HG02642 (cell line): ENCODE measurements at regions not wholly inside any gene's neighbourhood (a gene's known extent, or its start where the extent isn't known, plus 50 kb on each side); places are given as distances from the start of the nearest gene placed in this dataset.
"Not testable (repeated sequence)": the region's sequence is repeated elsewhere in the genome, so short reads cannot be mapped to it uniquely, and the experiment has no call there.

Experiments
- ATAC-seq: cut with Tn5 transposase; IDR thresholded peaks from one replicate; pipeline ENCODE4 v1.9.1; 2021; ENCODE audit warnings: mild to moderate bottlenecking; ENCODE audit not compliant: unreplicated experiment, poor library complexity

DNA sequence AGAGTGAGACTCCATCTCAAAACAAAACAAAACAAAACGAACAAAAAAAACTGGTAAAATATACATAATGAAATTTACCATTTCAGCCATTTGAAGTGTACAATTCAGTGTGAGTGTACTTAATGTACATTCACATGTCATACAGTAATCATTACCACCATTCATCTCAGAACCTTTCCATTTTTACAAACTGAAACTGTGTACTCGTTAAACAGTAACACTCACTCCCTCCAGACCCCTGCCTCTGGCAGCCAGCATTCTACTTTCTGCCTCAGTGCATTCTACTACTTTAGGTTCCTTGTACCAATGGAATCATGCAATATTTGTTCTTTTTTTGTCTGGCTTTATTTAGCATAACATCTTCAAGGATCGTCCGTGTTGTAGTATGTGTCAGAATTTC, 87.5 kb upstream of the CRYM start:
- ATAC-seq, result not testable (repeated sequence)

DNA sequence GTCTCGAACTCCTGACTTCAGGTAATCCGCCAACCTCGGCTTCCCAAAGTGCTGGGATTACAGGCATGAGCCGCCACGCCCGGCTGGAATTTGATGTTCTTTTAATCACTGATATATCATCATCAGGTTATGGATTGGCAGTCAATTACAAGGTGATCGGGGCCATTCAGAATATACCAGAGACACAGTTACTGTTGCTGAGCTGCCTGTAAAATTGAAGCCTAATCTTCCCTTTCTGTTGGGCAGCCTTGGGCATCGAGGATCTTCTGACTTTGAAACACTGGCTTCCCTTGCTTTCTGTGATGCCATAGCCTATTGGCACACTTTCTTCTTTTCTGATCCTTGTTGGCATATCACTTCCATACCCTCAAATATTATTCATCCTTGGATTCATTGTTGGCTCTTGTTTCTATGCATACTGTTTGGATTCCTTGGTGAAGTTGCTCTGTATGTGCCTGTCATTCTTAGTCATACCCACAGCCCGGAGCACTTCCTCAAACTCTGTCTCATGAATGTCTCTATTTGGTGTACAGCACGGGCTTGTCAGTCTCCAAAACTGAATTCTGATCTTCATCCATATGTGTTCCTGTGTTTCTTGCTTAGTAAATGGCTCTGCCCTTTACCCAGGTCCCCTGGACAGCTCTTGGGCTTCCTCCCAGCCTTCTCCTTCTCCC, 85.6 kb upstream of the CRYM start:
- ATAC-seq, result not testable (repeated sequence)

DNA sequence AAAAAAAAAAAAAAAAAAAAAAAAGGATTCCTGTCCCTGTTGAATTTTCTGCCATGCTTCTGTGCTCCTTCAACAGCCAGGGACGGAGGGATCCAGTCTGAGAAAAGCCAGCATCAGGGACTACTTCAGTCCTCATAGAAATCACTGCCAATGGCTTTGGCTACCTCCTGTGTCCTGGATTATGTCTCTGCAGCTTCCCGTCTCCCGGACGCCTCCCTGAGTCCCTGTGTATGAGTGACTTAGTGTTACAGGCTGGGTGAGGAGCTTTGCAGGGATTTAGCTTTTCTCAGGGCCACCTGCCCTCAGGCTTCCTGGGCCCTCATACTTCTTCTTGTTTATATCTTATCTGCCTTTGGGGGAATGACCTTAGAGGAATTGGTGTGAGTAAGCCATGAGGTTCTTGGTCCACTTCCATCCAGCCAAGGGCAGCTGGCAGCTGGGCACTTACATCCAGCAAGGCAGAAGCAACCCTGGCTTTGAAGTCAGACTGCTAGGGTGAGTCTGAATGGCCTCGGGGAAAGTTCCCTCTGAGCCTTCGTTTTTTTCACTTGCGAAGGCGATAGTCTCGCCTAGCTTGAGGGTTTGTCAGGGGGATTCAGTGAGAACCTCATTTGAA, 83.6 kb upstream of the CRYM start:
- ATAC-seq, result not testable (repeated sequence)

DNA sequence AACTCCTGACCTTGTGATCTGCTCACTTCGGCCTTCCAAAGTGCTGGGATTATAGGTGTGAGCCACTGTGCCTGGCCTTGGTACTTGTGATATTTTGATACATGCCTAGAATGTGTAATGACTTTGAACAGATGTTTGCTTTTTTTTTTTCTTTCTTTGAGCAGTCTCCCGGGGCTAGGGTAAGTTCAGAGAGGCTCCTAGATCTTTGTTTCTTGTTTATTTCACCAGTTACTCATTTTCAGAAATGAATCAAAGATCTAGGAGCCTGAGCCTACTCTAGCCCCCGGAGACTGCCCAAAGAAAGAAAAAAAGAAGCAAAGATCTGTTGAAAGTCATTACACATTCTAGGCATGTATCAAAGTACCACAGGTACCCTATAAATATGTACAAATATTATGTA, 83.0 kb upstream of the CRYM start:
- ATAC-seq, result not testable (repeated sequence)

GRCh38 chr16:21359513-21359912, 81.4 kb upstream of the CRYM start:
- ATAC-seq, result not testable (repeated sequence)

GRCh38 chr16:21358261-21358795, 80.2 kb upstream of the CRYM start:
- peak; percentile 55 for ATAC-seq

DNA sequence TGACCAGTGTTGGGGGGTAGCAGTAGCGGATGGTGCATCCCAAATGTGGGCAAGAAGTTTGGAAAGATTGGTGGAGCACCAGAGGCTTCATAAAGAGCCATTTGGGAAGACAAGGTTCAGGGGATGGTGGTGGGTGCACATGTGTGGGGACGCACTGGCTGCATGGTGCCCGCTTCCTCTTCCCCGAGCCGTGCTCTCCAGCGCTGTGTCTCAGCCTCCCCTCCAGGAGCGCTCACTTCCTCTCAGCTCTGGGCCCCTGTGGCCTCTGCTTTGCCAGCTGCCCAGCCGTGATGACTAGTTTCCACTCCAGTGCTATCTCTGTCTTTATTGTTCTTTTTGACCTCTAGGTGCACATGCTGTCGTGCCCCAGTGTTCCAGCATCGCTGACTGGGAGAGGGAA, 78.2 kb upstream of the CRYM start:
- ATAC-seq, result not testable (repeated sequence)

DNA sequence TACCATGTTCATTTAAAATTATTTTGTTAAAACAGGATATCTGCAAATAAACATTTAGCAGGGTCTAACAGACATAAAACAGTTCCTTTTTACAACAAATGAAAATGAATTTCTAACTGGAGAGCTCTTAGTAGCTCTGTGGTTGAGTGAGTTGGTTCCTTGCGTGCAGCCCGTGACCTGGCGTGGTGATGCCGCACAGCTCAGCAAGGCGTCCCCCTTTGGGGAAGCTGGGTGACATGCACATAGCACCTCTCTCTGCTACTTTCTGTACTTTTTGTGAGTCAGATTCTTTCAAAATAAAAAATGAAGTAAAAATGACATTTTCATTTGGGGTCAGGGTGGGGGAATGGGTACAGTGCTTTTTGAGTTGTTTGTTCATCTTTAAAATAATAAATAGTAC, 73.3 kb upstream of the CRYM start:
- ATAC-seq, result not testable (repeated sequence)

- not testable (repeated sequence) for ATAC-seq
Observed at GRCh38 chr16:21350851-21351250, 72.8 kb upstream of the CRYM start.

DNA sequence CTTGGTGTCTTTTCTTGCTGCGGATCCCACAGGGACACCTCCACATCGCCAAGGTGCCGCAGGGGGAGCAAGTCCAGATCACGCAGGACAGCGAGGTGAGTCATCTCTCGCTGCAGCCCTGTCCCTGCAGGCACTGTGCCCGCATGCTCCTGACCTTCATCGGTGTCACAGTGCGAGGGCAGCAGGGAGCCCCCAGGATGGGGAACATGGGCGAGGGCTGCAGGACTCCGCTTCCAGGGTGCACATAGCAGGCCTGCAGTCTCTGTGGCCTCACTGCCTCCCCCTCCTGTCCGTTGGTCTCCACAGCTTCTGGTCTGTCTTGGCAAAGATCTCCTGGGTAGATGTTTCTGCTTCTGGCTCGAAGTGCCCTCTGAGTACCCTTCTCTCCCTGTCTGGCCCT, 71.2 kb upstream of the CRYM start:
- ATAC-seq, result not testable (repeated sequence)

GRCh38 chr16:21348815-21349214, 70.7 kb upstream of the CRYM start:
- not testable (repeated sequence) for ATAC-seq

GRCh38 chr16:21347538-21347937, 69.4 kb upstream of the CRYM start:
- ATAC-seq, result not testable (repeated sequence)

DNA sequence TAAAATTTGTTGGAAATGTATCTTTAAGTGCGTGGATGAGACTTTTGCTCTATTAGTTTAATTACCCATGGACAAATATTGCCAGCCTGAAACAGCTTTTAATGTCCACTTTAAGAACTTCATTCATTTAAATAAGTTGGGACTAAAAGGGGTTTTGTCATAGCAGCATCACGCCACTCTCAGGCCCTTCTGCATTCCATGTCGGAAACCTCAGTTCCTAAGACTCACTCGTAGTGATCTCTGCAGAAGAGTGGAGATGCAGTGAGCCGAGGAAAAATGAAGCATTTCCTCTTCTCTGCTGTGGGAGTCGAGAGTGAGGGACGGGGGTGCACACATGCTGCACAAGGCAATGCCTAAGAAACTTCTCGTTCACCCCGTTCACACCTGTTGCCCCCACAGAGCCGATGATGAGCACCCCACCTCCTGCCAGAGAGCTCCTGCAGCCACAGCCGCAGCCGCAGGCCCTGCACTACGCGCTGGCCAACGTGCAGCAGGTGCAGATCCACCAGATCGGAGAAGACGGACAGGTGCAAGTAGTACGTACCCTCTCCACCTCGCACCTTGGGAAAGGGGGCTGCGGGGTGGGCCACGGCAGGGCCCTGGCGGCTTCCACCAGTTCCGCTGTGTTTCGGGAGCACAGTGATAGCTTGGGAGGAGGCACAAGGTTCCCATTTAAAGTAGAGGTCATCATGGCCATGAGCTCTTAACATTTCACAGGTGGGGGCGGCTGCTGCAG, 68.8 kb upstream of the CRYM start:
- not testable (repeated sequence) for ATAC-seq

GRCh38 chr16:21344361-21344912, 66.3 kb upstream of the CRYM start:
- ATAC-seq, result not testable (repeated sequence)

DNA sequence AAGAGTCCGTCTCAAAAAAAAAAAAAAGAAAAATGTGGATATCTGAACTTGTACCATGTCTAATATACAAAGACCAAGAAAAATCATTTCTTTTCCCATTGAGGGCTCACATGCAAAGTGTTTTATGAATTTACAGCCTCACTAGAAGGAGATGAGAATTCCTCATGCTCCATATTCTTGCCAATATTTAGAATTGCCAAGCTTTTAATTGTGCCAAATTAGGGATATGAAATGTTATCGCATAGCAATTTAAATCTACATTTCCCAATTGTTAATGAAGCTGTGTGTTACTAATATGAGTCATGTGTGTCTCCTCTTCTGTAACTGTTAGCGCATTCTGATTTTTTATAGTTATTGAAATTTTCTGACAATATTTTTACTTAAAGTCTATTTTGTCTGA, 63.0 kb upstream of the CRYM start:
- ATAC-seq, result no peak

DNA sequence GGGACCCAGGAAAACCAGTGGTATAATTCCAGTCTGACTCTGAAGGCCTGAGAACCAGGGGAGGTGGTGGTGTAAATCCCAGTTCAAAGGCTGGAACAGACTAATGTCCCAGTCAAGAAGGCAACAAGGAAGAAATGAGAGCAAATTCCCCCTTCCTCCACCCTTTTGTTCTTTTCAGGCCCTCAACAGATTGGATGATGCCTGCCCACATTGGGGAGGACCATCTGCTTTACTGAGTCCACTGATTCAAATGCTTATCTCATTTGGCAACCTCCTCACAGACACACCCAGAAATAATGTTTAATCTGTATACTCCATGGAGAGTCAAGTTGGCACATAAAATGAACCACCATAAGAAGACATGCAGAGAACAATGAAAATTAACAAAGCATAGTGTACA, 61.9 kb upstream of the CRYM start:
- ATAC-seq, result no peak

DNA sequence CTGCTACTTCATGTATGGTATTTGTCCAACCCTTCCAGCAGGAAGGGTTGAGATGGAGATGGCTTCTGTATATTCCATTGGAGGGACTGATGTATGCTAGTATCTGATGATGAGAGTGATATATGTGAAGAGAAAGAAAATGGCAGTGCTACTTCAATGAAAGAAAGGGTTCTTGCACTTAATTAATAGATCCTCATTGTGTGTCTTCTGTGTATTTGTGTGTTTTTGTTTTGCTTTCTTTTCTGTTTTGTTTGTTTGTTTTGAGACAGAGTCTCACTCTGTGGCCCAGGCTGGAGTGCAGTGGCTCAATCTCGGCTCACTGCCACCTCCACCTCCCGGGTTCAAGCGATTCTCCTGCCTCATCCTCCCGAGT, 61.2 kb upstream of the CRYM start:
- no peak for ATAC-seq

GRCh38 chr16:21338537-21339268, 60.6 kb upstream of the CRYM start:
- no peak for ATAC-seq

DNA sequence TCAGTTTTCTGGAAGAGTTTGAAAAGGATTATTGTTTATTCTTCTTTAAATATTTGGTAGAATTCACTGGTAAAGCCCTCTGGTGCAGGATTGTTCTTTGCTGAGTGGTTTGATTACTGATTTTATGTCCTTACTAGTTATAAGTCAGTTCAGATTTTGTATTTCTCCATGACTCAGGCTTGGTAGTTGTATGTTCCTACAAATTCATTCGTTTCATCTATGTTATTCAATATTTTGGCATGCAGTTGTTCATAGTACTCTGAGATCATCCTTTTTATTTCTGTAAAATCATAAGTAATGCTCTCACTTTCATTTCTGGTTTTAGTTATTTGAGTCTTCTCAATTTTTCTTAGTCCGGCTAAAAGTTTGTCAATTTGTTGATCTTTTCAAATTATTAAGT, 58.1 kb upstream of the CRYM start:
- no peak for ATAC-seq
